ENCODE measurements at regions not wholly inside any gene's neighbourhood (a gene's known extent, or its start where the extent isn't known, plus 50 kb on each side); places are given as distances from the start of the nearest gene placed in this dataset.
"Not testable (repeated sequence)": the region's sequence is repeated elsewhere in the genome, so short reads cannot be mapped to it uniquely, and the experiment has no call there.

DNA sequence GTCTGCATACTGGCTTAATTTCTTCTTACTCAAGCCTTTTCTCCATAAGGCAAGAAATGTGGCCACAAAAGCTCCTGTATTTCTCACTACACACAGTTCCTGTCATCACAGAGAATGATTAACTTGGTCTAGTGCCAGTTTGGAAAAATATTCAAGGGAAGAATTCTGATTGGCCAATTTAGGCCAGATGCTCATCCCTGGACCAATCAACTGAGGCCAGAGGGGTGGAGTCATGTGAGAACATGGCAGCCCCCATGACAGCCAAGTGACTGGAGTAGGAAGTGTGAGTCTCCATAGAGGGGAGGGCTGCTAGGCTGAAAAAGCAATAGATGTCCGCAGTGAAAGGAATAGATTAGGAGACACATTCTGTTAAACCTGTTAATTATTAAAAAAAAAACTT lies 56.4 kb upstream of the EEF2KMT start:
- DNase-seq = not testable (repeated sequence)

DNA sequence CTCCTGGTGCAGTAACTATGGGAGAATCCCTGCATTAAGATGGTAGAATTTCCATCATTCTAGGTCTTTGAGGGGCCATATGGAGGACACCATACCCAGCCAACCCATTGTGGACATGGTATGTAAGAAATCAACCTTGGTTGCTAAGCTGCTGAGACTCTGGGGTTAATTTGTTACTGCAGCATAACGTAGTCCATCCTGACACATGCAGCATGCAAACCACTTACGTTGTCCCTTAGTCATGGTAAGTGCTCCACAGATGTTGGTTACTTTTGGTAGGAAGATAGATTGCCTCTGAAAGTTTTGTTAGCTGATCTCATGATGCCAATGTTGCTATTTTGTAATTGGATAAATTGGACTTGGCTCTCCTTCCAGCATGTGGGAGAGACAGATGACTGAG lies 53.8 kb upstream of the EEF2KMT start:
- DNase-seq = not testable (repeated sequence)
